Activated CD4-positive, alpha-beta T cell treated with anti-CD3 and anti-CD28 coated beads, Interleukin-2, amount 10 ng/mL, durations not matched to agents 7 days and 5 days (primary cell): ENCODE measurements at regions not wholly inside any gene's neighbourhood (a gene's known extent, or its start where the extent isn't known, plus 50 kb on each side); places are given as distances from the start of the nearest gene placed in this dataset.

Source experiments
- CTCF ChIA-PET: fragments of 350-600 bp; sonication (Branson Sonifier 250); formaldehyde crosslinking; loops from one replicate; lab custom pipeline; 2021; ENCODE audit warnings: antibody characterized with exemption; lab: Charles Lee
- POLR2A ChIA-PET: fragments of 350-600 bp; sonication (Branson Sonifier 250); formaldehyde crosslinking; loops from one replicate; lab custom pipeline; 2021; ENCODE audit warnings: antibody characterized with exemption; lab: Charles Lee
- DNase-seq: peaks from one replicate; pipeline ENCODE4 v3.0.0-alpha.2; 2020
- H3K27ac Mint-ChIP-seq: one replicate; pipeline ENCODE4 v1.8.0; 2021; ENCODE audit warnings: mild to moderate bottlenecking, moderate library complexity, mixed read lengths
- H3K27me3 Mint-ChIP-seq: one replicate; pipeline ENCODE4 v1.8.0; 2021; ENCODE audit warnings: mixed read lengths
- H3K36me3 Mint-ChIP-seq: one replicate; pipeline ENCODE4 v1.8.0; 2021; ENCODE audit warnings: low read depth, mixed read lengths
- H3K4me1 Mint-ChIP-seq: one replicate; pipeline ENCODE4 v1.8.0; 2021; ENCODE audit warnings: mixed read lengths
- H3K4me3 Mint-ChIP-seq: one replicate; pipeline ENCODE4 v1.8.0; 2021; ENCODE audit warnings: mild to moderate bottlenecking, moderate library complexity, mixed read lengths
- H3K9me3 Mint-ChIP-seq: one replicate; pipeline ENCODE4 v1.8.0; 2021; ENCODE audit warnings: mixed read lengths

DNA sequence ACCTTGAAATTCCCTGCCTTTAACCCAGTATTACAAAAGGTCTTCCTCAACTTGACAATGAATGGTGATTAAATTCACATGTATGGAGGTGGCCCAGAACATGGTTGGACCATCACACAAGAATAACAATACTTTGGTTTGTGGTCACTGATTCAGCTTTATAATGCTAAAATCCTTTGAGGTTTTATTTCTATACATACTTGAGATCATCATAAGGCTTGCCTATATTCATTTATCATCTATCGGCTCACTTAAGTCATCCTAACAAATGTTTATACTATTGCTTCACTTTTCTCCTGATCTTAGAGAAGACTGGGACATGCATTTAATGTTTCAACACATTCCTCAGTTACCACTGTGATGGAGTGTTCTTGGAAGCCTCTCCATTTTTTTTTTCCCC lies 191.3 kb downstream of the DMAC1 start:
- peaks cover 5% of the 10 kb centered on the region for H3K4me1 Mint-ChIP-seq
- DNase-seq, result no peak

DNA sequence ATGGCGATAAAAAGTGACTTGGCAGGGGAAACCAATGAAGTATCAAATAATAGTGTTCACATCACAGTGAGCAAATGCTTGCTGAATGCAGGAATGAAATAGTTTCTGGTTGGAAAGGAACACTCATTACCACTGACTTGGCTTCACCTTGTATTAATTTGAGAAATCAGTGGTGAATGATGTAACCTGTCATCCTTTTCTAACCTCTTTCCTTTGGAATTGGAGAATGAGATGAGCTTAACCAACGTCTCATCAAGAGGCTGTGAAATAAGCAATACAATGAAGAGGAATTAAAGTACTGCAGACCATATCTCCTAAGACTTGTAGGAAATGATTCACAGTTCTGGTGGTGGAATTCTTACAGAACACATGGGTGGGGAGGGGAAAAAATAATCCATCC lies 192.2 kb downstream of the DMAC1 start:
- peaks cover 8% of the 10 kb centered on the region for H3K9me3 Mint-ChIP-seq
- no peaks in the 10 kb centered on the region for H3K4me1 Mint-ChIP-seq
- ChIA-PET POLR2A (no interaction called here), CTCF (no interaction called here)
- H3K27me3 Mint-ChIP-seq, result peaks cover 13% of the 10 kb centered on the region
- H3K4me3 Mint-ChIP-seq, result no peak overlapping the region
- peaks cover 11% of the 10 kb centered on the region for H3K36me3 Mint-ChIP-seq
- no peak for DNase-seq
- no peak overlapping the region for H3K27ac Mint-ChIP-seq

More for the DNA sequence above, 191.3 kb downstream of the DMAC1 start:
- Mint-ChIP-seq H3K36me3 (peaks cover 11% of the 10 kb centered on the region), H3K27ac (no peak overlapping the region), H3K4me3 (no peak overlapping the region), H3K9me3 (peaks cover 8% of the 10 kb centered on the region), H3K27me3 (peaks cover 13% of the 10 kb centered on the region)
- CTCF ChIA-PET, result no interaction called here
- POLR2A ChIA-PET, result no interaction called here

GRCh38 chr9:7606591-7606990 lies 193.0 kb downstream of the DMAC1 start:
- no peak for DNase-seq
- CTCF ChIA-PET, result no interaction called here
- Mint-ChIP-seq H3K4me3 (no peak overlapping the region), H3K27ac (no peak overlapping the region), H3K27me3 (peaks cover 16% of the 10 kb centered on the region), H3K36me3 (peaks cover 5% of the 10 kb centered on the region), H3K9me3 (peaks cover 6% of the 10 kb centered on the region), H3K4me1 (no peaks in the 10 kb centered on the region)
- POLR2A ChIA-PET, result no interaction called here

GRCh38 chr9:7601739-7602138 lies 197.8 kb downstream of the DMAC1 start:
- Mint-ChIP-seq H3K9me3 (peaks cover 2% of the 10 kb centered on the region), H3K27me3 (peaks cover 6% of the 10 kb centered on the region), H3K4me1 (peaks cover 4% of the 10 kb centered on the region), H3K27ac (no peak overlapping the region), H3K4me3 (no peak overlapping the region), H3K36me3 (no peaks in the 10 kb centered on the region)
- ChIA-PET CTCF (no interaction called here), POLR2A (interaction anchor here (0.5 kb wide), 1 partner anchor 175 kb away, joined by 3 read pairs; no protein-coding TSS in a partner anchor)
- DNase-seq, result no peak

DNA sequence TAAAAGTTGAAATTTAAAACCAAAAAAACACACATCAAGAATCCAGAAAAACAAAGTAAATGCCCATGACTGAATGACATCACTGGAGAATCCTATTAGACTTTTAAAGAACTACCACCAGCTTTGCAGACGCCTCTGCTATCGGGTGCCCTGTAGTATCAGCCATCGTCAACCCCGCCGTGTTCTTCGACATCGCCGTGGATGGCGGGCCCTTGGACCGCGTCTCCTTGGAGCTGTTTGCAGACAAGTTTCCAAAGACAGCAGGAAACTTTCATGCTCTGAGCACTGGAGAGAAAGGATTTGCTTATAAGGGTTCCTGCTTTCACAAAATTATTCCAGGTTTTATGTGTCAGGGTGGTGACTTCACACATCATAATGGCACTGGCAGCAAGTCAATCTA lies 201.9 kb downstream of the DMAC1 start:
- Mint-ChIP-seq H3K27me3 (peaks cover 16% of the 10 kb centered on the region), H3K27ac (no peak overlapping the region), H3K9me3 (peaks cover 25% of the 10 kb centered on the region), H3K36me3 (no peaks in the 10 kb centered on the region), H3K4me3 (no peak overlapping the region), H3K4me1 (peaks cover 6% of the 10 kb centered on the region)
- POLR2A ChIA-PET, result no interaction called here
- CTCF ChIA-PET, result no interaction called here
- no peak for DNase-seq

- H3K4me1 Mint-ChIP-seq, result peaks cover 6% of the 10 kb centered on the region
- peaks cover 22% of the 10 kb centered on the region for H3K9me3 Mint-ChIP-seq
- POLR2A ChIA-PET, result no interaction called here
- H3K4me3 Mint-ChIP-seq, result no peak overlapping the region
- no peak for DNase-seq
- H3K27me3 Mint-ChIP-seq, result peaks cover 12% of the 10 kb centered on the region
- no peaks in the 10 kb centered on the region for H3K36me3 Mint-ChIP-seq
- CTCF ChIA-PET, result no interaction called here
- H3K27ac Mint-ChIP-seq, result no peak overlapping the region
These were observed 207.0 kb downstream of the DMAC1 start for GRCh38 chr9:7592321-7593316.

- H3K27ac Mint-ChIP-seq, result no peak overlapping the region
- peaks cover 12% of the 10 kb centered on the region for H3K27me3 Mint-ChIP-seq
- H3K36me3 Mint-ChIP-seq, result no peaks in the 10 kb centered on the region
- H3K4me1 Mint-ChIP-seq, result peaks cover 2% of the 10 kb centered on the region
- DNase-seq, result no peak
- H3K4me3 Mint-ChIP-seq, result no peak overlapping the region
- CTCF ChIA-PET, result no interaction called here
- H3K9me3 Mint-ChIP-seq, result peaks cover 22% of the 10 kb centered on the region
- POLR2A ChIA-PET, result no interaction called here
These were observed 208.1 kb downstream of the DMAC1 start for GRCh38 chr9:7591501-7591900.

GRCh38 chr9:7580568-7580967 lies 219.0 kb downstream of the DMAC1 start:
- Mint-ChIP-seq H3K9me3 (no peaks in the 10 kb centered on the region), H3K4me1 (no peaks in the 10 kb centered on the region), H3K27me3 (peaks cover 2% of the 10 kb centered on the region), H3K27ac (no peak overlapping the region), H3K4me3 (no peak overlapping the region), H3K36me3 (no peaks in the 10 kb centered on the region)
- ChIA-PET POLR2A (no interaction called here), CTCF (no interaction called here)
- no peak for DNase-seq

- no peaks in the 10 kb centered on the region for H3K9me3 Mint-ChIP-seq
- ChIA-PET POLR2A (no interaction called here), CTCF (no interaction called here)
- H3K27ac Mint-ChIP-seq, result no peak overlapping the region
- no peak overlapping the region for H3K4me3 Mint-ChIP-seq
- no peaks in the 10 kb centered on the region for H3K4me1 Mint-ChIP-seq
- peaks cover 2% of the 10 kb centered on the region for H3K27me3 Mint-ChIP-seq
- DNase-seq, result no peak
- no peaks in the 10 kb centered on the region for H3K36me3 Mint-ChIP-seq
These were observed 220.2 kb downstream of the DMAC1 start for GRCh38 chr9:7579351-7579750.

DNA sequence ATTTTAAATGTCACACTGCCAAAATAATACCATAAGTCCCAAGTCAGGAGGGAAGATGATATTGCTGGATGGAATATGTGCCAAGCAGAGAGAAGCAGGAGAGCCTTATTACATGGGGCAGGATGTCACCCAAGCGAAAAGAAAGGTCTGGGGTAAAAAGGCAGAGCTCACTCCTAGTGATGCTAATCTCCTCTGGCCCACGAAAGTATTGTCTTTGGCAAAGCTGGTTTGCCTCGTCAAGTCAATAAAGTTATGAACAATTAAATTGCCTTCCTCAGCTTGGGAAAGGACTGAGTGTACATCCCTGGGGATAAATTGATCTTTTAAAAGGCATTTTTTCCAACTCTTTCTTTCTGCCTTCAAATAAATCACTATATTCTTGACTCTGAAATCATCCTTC lies 220.6 kb downstream of the DMAC1 start:
- no peaks in the 10 kb centered on the region for H3K4me1 Mint-ChIP-seq
- H3K27ac Mint-ChIP-seq, result no peak overlapping the region
- no peak overlapping the region for H3K4me3 Mint-ChIP-seq
- H3K9me3 Mint-ChIP-seq, result no peaks in the 10 kb centered on the region
- ChIA-PET CTCF (no interaction called here), POLR2A (no interaction called here)
- DNase-seq, result no peak
- no peaks in the 10 kb centered on the region for H3K36me3 Mint-ChIP-seq
- peaks cover 2% of the 10 kb centered on the region for H3K27me3 Mint-ChIP-seq

- H3K4me1 Mint-ChIP-seq, result peaks cover 1% of the 10 kb centered on the region
- POLR2A ChIA-PET, result no interaction called here
- CTCF ChIA-PET, result interaction anchor here (0.9 kb wide), 1 partner anchor 88 kb away, joined by 3 read pairs; no protein-coding TSS in a partner anchor
These were observed 229.4 kb downstream of the DMAC1 start for GRCh38 chr9:7570107-7570720.

GRCh38 chr9:7567687-7568086 lies 231.9 kb downstream of the DMAC1 start:
- Mint-ChIP-seq H3K36me3 (no peaks in the 10 kb centered on the region), H3K27me3 (peaks cover 29% of the 10 kb centered on the region), H3K4me3 (no peak overlapping the region), H3K27ac (no peak overlapping the region), H3K4me1 (peaks cover 1% of the 10 kb centered on the region), H3K9me3 (no peaks in the 10 kb centered on the region)
- ChIA-PET CTCF (no interaction called here), POLR2A (no interaction called here)
- no peak for DNase-seq

More at GRCh38 chr9:7570107-7570720, 229.4 kb downstream of the DMAC1 start:
- Mint-ChIP-seq H3K27me3 (peaks cover 26% of the 10 kb centered on the region), H3K9me3 (no peaks in the 10 kb centered on the region), H3K36me3 (no peaks in the 10 kb centered on the region), H3K4me3 (no peak overlapping the region), H3K27ac (no peak overlapping the region)
- DNase-seq, result peak; percentile 81

DNA sequence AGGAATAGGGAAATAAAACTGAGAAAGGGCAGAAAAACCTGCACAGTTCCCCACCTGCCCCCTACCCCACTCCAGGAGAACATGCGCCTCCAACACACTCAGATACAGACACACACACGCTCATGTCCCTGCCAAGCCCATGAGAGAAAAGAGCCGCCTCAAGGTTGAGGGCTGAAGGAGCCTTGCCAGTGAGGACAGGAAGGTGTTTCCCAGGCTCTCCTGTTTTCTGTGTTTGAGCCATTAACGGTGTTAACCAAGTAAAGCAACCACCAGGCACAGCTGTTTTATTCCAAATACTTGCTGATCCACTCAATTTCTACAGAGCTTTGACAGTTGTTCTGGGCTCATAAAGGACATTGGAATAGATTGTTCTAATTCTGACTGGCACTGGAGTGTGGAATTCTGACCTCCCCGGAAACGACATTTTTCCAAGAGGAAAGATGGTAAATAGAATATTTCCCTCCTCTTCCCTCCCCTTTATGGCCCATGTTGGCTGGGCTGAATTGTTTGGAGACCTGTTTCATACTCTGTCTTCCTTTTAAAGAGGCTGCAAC lies 238.0 kb downstream of the DMAC1 start:
- Mint-ChIP-seq H3K4me1 (no peaks in the 10 kb centered on the region), H3K27ac (no peak overlapping the region), H3K36me3 (no peaks in the 10 kb centered on the region), H3K9me3 (no peaks in the 10 kb centered on the region), H3K27me3 (peaks cover 8% of the 10 kb centered on the region), H3K4me3 (no peak overlapping the region)
- no peak for DNase-seq
- CTCF ChIA-PET, result no interaction called here
- POLR2A ChIA-PET, result no interaction called here
